CD4-positive, alpha-beta T cell treated with Interleukin-15 for 1 hour (primary cell): ENCODE measurements at regions not wholly inside any gene's neighbourhood (a gene's known extent, or its start where the extent isn't known, plus 50 kb on each side); places are given as distances from the start of the nearest gene placed in this dataset.
"Not testable (repeated sequence)": the region's sequence is repeated elsewhere in the genome, so short reads cannot be mapped to it uniquely, and the experiment has no call there.

Experiments used
- DNase-seq: peaks from one replicate; pipeline ENCODE4 v3.0.0-alpha.2; 2020

DNA sequence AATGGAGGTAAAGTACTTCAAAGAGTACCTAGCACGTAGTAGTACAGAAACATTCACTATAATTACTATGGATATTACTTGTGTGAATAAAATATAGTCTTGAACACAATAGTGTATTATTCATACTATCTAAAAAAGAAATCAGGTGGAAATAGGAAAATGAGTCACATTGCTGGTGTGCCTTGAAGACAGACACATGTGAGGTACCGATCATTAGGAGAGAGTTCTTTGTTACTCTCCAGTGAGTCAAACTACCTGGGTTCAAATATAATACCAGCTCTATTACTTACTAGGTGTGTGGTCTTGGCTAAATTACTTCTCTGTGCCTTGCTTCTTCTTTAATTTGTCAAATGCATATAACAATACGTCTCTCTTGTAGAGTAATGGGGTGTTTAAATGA lies 50.8 kb upstream of the BEND6 start:
- no peak for DNase-seq

DNA sequence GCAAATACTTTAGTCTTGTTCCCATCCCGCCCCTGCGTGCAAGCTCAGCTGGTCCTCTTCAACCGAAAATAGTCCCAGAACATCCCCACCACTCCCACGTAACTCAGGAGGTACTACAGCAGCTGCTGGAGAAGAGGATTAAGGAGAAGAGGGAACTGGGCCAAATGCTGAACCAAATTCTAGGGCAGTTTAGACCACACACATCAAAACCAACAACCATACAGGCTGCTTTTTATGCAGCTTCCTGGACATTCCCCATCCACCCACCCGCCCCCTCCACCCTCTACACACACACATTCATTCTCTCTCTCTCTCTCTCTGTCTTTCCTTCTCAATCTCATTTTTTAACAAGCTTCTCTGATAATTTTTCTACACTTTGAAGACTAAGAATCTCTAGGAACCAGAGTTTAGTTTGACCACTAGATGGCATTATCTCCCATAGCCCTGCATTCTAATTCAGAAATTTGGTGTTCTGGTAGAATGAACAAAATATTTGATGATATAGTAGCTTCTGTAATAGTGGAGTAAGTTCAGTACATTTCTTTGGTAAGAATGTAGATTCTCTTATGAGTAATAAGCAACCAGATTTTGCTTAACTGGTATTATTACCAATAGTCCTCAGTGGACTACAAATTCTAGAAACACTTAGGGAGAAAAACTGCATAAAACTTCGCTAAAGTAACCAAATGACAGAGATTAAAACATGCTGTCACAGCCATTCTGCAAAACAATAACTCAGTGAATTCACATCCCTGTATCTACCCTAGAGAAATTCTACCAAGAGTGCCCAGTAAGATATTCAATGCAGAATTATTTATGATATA lies 52.1 kb upstream of the BEND6 start:
- DNase-seq: no peak

GRCh38 chr6:56900784-56901183 lies 54.1 kb upstream of the BEND6 start:
- no peak for DNase-seq

DNA sequence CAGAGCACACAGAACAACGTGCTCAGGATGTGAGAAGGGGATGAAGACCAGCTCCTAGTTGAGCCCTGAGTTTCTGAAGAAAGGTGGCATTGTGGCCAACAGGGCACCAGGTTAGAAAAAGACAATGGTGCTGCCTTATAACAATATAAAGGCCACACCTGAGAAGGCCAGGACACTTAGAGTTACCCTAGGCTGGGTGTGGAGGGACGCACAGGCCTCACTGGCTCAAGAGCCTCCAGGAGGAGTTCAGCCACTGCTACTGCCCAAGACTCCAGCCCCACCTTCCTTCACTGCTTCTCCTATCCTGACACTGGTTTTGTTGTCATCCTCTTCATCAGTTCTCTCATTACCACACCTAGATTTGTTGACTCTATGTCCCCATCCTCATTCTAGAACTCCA lies 55.2 kb upstream of the BEND6 start:
- DNase-seq: no peak

GRCh38 chr6:56899311-56899710 lies 55.6 kb upstream of the BEND6 start:
- DNase-seq: no peak

- DNase-seq: no peak
These were observed 56.9 kb upstream of the BEND6 start for GRCh38 chr6:56897789-56898529.

GRCh38 chr6:56891754-56892153 lies 63.2 kb upstream of the BEND6 start:
- DNase-seq: no peak

GRCh38 chr6:56890683-56891429 lies 64.1 kb upstream of the BEND6 start:
- no peak for DNase-seq

GRCh38 chr6:56890066-56890465 lies 64.8 kb upstream of the BEND6 start:
- no peak for DNase-seq

GRCh38 chr6:56889492-56889891 lies 65.4 kb upstream of the BEND6 start:
- no peak for DNase-seq

DNA sequence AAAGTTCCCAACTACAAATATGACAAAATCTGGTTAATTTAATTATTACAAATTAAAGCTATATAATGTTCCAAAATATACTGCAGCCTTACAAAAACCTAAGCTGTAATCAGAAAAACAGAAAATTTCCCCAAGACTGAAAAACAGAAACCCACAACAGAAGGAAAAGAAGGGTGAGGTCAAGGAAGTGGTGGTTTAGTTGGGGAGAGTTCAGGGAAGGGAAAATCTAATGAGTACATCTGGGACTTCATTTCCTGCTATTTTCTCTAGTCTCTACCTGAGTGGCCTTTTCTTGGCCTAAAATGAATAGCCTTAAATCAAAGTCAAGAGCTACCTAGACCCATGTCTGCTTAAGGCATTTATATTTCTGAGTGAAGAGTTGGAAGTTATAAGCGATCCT lies 66.2 kb upstream of the BEND6 start:
- no peak for DNase-seq

GRCh38 chr6:56887086-56887485 lies 67.8 kb upstream of the BEND6 start:
- no peak for DNase-seq

GRCh38 chr6:56877922-56878321 lies 77.0 kb upstream of the BEND6 start:
- DNase-seq: no peak

- no peak for DNase-seq
These were observed 78.9 kb upstream of the BEND6 start for GRCh38 chr6:56875961-56876360.

- DNase-seq: no peak
These were observed 79.4 kb upstream of the BEND6 start for GRCh38 chr6:56875523-56875922.

- no peak for DNase-seq
These were observed 80.6 kb upstream of the BEND6 start for GRCh38 chr6:56874328-56874727.

- not testable (repeated sequence) for DNase-seq
These were observed 84.9 kb upstream of the BEND6 start for GRCh38 chr6:56870053-56870452.

DNA sequence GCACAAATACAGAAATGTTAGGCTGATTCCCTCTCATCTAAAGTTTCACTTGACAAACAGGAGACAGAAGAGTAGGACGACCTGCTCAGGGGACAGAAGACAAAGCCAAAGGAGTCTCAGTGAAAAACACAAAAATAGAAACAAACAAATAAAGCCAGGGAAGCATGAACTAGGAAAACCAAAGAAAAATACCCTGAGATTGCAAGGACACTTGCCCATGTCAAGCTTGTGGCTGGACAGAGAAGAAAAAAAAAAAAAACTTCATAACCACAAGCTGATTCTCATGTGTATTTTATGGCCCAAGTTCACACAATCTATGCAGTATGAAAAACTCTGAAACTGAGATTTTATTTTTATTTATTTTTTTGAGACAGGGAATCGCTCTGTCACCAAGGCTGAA lies 85.6 kb upstream of the BEND6 start:
- DNase-seq: no peak

DNA sequence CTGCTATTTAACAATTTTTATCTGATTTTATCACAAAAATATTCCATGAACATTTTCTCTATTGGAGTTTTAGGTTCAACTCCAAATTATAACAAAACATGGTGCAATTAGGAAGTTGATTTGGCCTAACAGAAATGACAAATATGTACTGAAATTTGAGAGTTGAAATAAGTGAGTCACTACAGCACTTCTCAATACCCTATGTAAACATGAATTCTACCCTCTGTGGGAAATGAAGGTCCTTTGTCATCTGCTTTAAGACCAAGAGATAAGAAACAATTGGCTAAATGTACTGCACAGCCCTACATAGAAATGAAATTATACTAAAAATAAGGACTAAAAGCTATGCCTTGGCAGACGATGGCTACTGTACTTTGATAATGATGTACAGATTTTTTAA lies 86.2 kb upstream of the BEND6 start:
- DNase-seq: no peak

GRCh38 chr6:56866917-56867522 lies 87.9 kb upstream of the BEND6 start:
- DNase-seq: no peak

GRCh38 chr6:56865081-56865875 lies 89.6 kb upstream of the BEND6 start:
- DNase-seq: no peak

- no peak for DNase-seq
These were observed 90.7 kb upstream of the BEND6 start for GRCh38 chr6:56864171-56864616.
